ENCODE measurements at regions not wholly inside any gene's neighbourhood (a gene's known extent, or its start where the extent isn't known, plus 50 kb on each side); places are given as distances from the start of the nearest gene placed in this dataset.

GRCh38 chr14:38505221-38505972 lies 249.5 kb upstream of the CLEC14A start:
- no peak for DNase-seq

GRCh38 chr14:38504175-38504574 lies 248.3 kb upstream of the CLEC14A start:
- no peak for DNase-seq

GRCh38 chr14:38502239-38502638 lies 246.3 kb upstream of the CLEC14A start:
- DNase-seq = no peak

- no peak for DNase-seq
Observed at GRCh38 chr14:38500125-38500524, 244.2 kb upstream of the CLEC14A start.

GRCh38 chr14:38496092-38496491 lies 240.2 kb upstream of the CLEC14A start:
- no peak for DNase-seq

GRCh38 chr14:38490273-38490672 lies 234.4 kb upstream of the CLEC14A start:
- no peak for DNase-seq

GRCh38 chr14:38485026-38485425 lies 229.1 kb upstream of the CLEC14A start:
- no peak for DNase-seq

GRCh38 chr14:38481952-38482678 lies 226.2 kb upstream of the CLEC14A start:
- DNase-seq = no peak

GRCh38 chr14:38469156-38469555 lies 213.3 kb upstream of the CLEC14A start:
- no peak for DNase-seq

- DNase-seq = no peak
Observed at GRCh38 chr14:38442208-38442607, 186.3 kb upstream of the CLEC14A start.

- DNase-seq = no peak
Observed at GRCh38 chr14:38432186-38432585, 176.3 kb upstream of the CLEC14A start.

GRCh38 chr14:38431156-38431555 lies 175.3 kb upstream of the CLEC14A start:
- no peak for DNase-seq

GRCh38 chr14:38430522-38430921 lies 174.6 kb upstream of the CLEC14A start:
- no peak for DNase-seq

GRCh38 chr14:38425324-38425976 lies 169.6 kb upstream of the CLEC14A start:
- DNase-seq = no peak

GRCh38 chr14:38420048-38420447 lies 164.2 kb upstream of the CLEC14A start:
- DNase-seq = no peak

- DNase-seq = no peak
Observed at GRCh38 chr14:38419579-38419978, 163.7 kb upstream of the CLEC14A start.

- DNase-seq = no peak
Observed at GRCh38 chr14:38412654-38413053, 156.8 kb upstream of the CLEC14A start.

GRCh38 chr14:38410442-38410841 lies 154.5 kb upstream of the CLEC14A start:
- DNase-seq = no peak

- DNase-seq = no peak
Observed at GRCh38 chr14:38409071-38409705, 153.3 kb upstream of the CLEC14A start.

- DNase-seq = no peak
Observed at GRCh38 chr14:38405851-38406635, 150.2 kb upstream of the CLEC14A start.

GRCh38 chr14:38404616-38405015 lies 148.7 kb upstream of the CLEC14A start:
- DNase-seq = no peak

- no peak for DNase-seq
Observed at GRCh38 chr14:38404100-38404541, 148.2 kb upstream of the CLEC14A start.
